HG03159 (cell line): ENCODE measurements at regions not wholly inside any gene's neighbourhood (a gene's known extent, or its start where the extent isn't known, plus 50 kb on each side); places are given as distances from the start of the nearest gene placed in this dataset.
A peak's percentile ranks its signal among the peaks of the same experiment; 100 is the strongest.
"Not testable (repeated sequence)": the region's sequence is repeated elsewhere in the genome, so short reads cannot be mapped to it uniquely, and the experiment has no call there.

Experiments used
- ATAC-seq: cut with Tn5 transposase; IDR thresholded peaks from one replicate; pipeline ENCODE4 v1.9.1; 2021; ENCODE audit warnings: mild to moderate bottlenecking, moderate library complexity; ENCODE audit not compliant: unreplicated experiment

GRCh38 chr12:128040971-128041370 is 226.0 kb upstream of the TMEM132C start:
- no peak for ATAC-seq

GRCh38 chr12:128042283-128042682 is 224.7 kb upstream of the TMEM132C start:
- ATAC-seq, result not testable (repeated sequence)

- ATAC-seq, result no peak
Measured at GRCh38 chr12:128042825-128043224, 224.1 kb upstream of the TMEM132C start.

- no peak for ATAC-seq
Measured at GRCh38 chr12:128043317-128043716, 223.7 kb upstream of the TMEM132C start.

GRCh38 chr12:128047266-128048060 is 219.5 kb upstream of the TMEM132C start:
- ATAC-seq, result no peak

GRCh38 chr12:128052331-128052730 is 214.6 kb upstream of the TMEM132C start:
- no peak for ATAC-seq

GRCh38 chr12:128052777-128053176 is 214.2 kb upstream of the TMEM132C start:
- no peak for ATAC-seq

- ATAC-seq, result no peak
Measured at GRCh38 chr12:128055567-128055966, 211.4 kb upstream of the TMEM132C start.

- ATAC-seq, result no peak
Measured at GRCh38 chr12:128056136-128056801, 210.7 kb upstream of the TMEM132C start.

- no peak for ATAC-seq
Measured at GRCh38 chr12:128057586-128057985, 209.4 kb upstream of the TMEM132C start.

- no peak for ATAC-seq
Measured at GRCh38 chr12:128059621-128060370, 207.2 kb upstream of the TMEM132C start.

- ATAC-seq, result no peak
Measured at GRCh38 chr12:128068211-128068610, 198.8 kb upstream of the TMEM132C start.

GRCh38 chr12:128069359-128069997 is 197.5 kb upstream of the TMEM132C start:
- peak; percentile 75 for ATAC-seq

GRCh38 chr12:128073937-128074336 is 193.0 kb upstream of the TMEM132C start:
- ATAC-seq, result no peak

GRCh38 chr12:128075332-128075731 is 191.6 kb upstream of the TMEM132C start:
- no peak for ATAC-seq

- ATAC-seq, result no peak
Measured at GRCh38 chr12:128076188-128076587, 190.8 kb upstream of the TMEM132C start.

GRCh38 chr12:128077211-128077916 is 189.6 kb upstream of the TMEM132C start:
- no peak for ATAC-seq

GRCh38 chr12:128077917-128078298 is 189.1 kb upstream of the TMEM132C start:
- ATAC-seq, result no peak

GRCh38 chr12:128078301-128078971 is 188.5 kb upstream of the TMEM132C start:
- ATAC-seq, result no peak

GRCh38 chr12:128079446-128079845 is 187.5 kb upstream of the TMEM132C start:
- no peak for ATAC-seq
